K562 (cell line): ENCODE measurements at regions not wholly inside any gene's neighbourhood (a gene's known extent, or its start where the extent isn't known, plus 50 kb on each side); places are given as distances from the start of the nearest gene placed in this dataset.

Experiments used
- ATAC-seq: fragments of 200-7000 bp; cut with Tn5 transposase; 3 replicates; pipeline ENCODE4 v1.9.1; 2020; ENCODE audit warnings: moderate library complexity
- BruUV-seq: library from RNA; stranded (reverse); fragments of 400-500 nt; replicated peaks from 2 replicates; lab custom pipeline; 2021; lab: Mats Ljungman, UMichigan
- CTCF ChIA-PET: fragments of 300-600 bp; formaldehyde crosslinking; extraction: SDS; loops from one replicate; lab custom pipeline; 2021; ENCODE audit warnings: low intra/inter-chr PET ratio; lab: Yijun Ruan, JAX
- POLR2A ChIA-PET: fragments of 300-600, 350-650 bp; sonication (Branson Sonifier 250); formaldehyde crosslinking; extraction: SDS; loops from one replicate; lab custom pipeline; 2021; ENCODE audit warnings: antibody characterized with exemption, inconsistent platforms; lab: Yijun Ruan, JAX
- DNase-seq, 4 experiments: peaks; one replicate each; pipeline versions ENCODE4 v3.0.0 to v3.0.0-alpha.2; 2011 to 2018; ENCODE audit warnings: low spot score in 3 of 4, mixed read lengths in 3 of 4; ENCODE audit errors: extremely low read depth in 1 of 4
- FAIRE-seq: peaks from 2 replicates; lab custom pipeline; 2011; peaks lifted over from hg19 to GRCh38; lab: Jason Lieb, UNC
- H2AFZ ChIP-seq: 2 replicates; pipeline ENCODE4 v1.6.0; 2011; ENCODE audit warnings: low read depth, low read length, control low read depth, inconsistent platforms
- H3K27ac ChIP-seq: fragments of 200-600 bp; 3 replicates; pipeline ENCODE4 v1.8.0; 2011; ENCODE audit warnings: low read depth, mild to moderate bottlenecking, control low read depth, inconsistent platforms, low read length, moderate library complexity, mixed read lengths; ENCODE audit errors: extremely low read depth
- H3K27me3 ChIP-seq, 2 experiments: fragments of 300-600 bp in 1 of 2; 2 replicates in 1 of 2; 3 replicates in 1 of 2; pipeline versions ENCODE4 v1.6.0 to v1.8.0; 2011; ENCODE audit warnings: inconsistent platforms in 2 of 2, low read length in 2 of 2, mild to moderate bottlenecking in 1 of 2, mixed read lengths in 1 of 2, moderate library complexity in 1 of 2; ENCODE audit not compliant: control insufficient read depth in 2 of 2, insufficient read depth in 2 of 2
- H3K36me3 ChIP-seq: fragments of 300-600 bp; 3 replicates; pipeline ENCODE4 v1.8.0; 2011; ENCODE audit warnings: mild to moderate bottlenecking, low read length, inconsistent platforms; ENCODE audit not compliant: control insufficient read depth, insufficient read depth
- H3K4me1 ChIP-seq, 2 experiments: fragments of 200-600 bp in 1 of 2; replicated peaks in 1 of 2; 2 replicates in 1 of 2; 3 replicates in 1 of 2; pipeline versions ENCODE4 v1.5.1 to v1.8.0; 2011; ENCODE audit warnings: inconsistent platforms in 2 of 2, low read length in 2 of 2, mild to moderate bottlenecking in 1 of 2, mixed read lengths in 1 of 2, moderate library complexity in 1 of 2; ENCODE audit not compliant: control insufficient read depth in 2 of 2, insufficient read depth in 2 of 2
- H3K4me2 ChIP-seq: 2 replicates; pipeline ENCODE4 v1.6.1; 2011; ENCODE audit warnings: low read length, control low read depth, inconsistent platforms, mixed read lengths; ENCODE audit not compliant: insufficient read depth
- H3K4me3 ChIP-seq: fragments of 200-600 bp; sonication (generic), shearing (Covaris generic); 2 replicates; pipeline ENCODE4 v1.5.1; 2016; ENCODE audit warnings: control low read depth, inconsistent platforms
- H3K79me2 ChIP-seq: fragments of 200-600 bp; 3 replicates; pipeline ENCODE4 v1.8.0; 2011; ENCODE audit warnings: low read length, inconsistent platforms; ENCODE audit not compliant: control insufficient read depth, insufficient read depth
- H3K9ac ChIP-seq, 2 experiments: 2 replicates each; pipeline versions ENCODE4 v1.6.0 to v1.6.1; 2011; ENCODE audit warnings: low read depth in 2 of 2, low read length in 2 of 2, control low read depth in 1 of 2, inconsistent platforms in 1 of 2, mild to moderate bottlenecking in 1 of 2, mixed read lengths in 1 of 2; ENCODE audit not compliant: insufficient read depth in 1 of 2
- H3K9me1 ChIP-seq: one replicate; pipeline ENCODE4 v1.6.0; 2011; ENCODE audit warnings: inconsistent platforms, mild to moderate bottlenecking, low read length, moderate library complexity; ENCODE audit not compliant: control insufficient read depth, insufficient read depth
- H3K9me3 ChIP-seq: replicated peaks from 2 replicates; pipeline ENCODE4 v1.5.1; 2011; ENCODE audit warnings: low read depth, low read length, inconsistent platforms; ENCODE audit not compliant: control insufficient read depth, insufficient read depth
- H4K20me1 ChIP-seq: replicated peaks from 2 replicates; pipeline ENCODE4 v1.6.1; 2011; ENCODE audit warnings: low read length, inconsistent platforms, mixed read lengths; ENCODE audit not compliant: control insufficient read depth, insufficient read depth
- ETV1 ChIP-seq: fragments of 450-650 bp; conservative IDR thresholded peaks from 2 replicates; pipeline ENCODE4 v1.6.1; 2016; ENCODE audit warnings: missing genetic modification characterization, control low read depth, low read depth, missing compliant biosample characterization
- GTF2B ChIP-seq: IDR thresholded peaks from 2 replicates; pipeline ENCODE4 v1.6.1; 2011; ENCODE audit not compliant: insufficient read length; ENCODE audit errors: extremely low read depth
- HDAC1 ChIP-seq, 2 experiments: fragments of 450-650 bp; IDR thresholded peaks; 2 replicates each; pipeline ENCODE4 v1.6.1; 2016 to 2017; ENCODE audit warnings: inconsistent platforms in 1 of 2, mild to moderate bottlenecking in 1 of 2, moderate library complexity in 1 of 2
- MAFG ChIP-seq: fragments of 450-650 bp; conservative IDR thresholded peaks from 2 replicates; pipeline ENCODE4 v1.6.1; 2016; ENCODE audit warnings: missing genetic modification characterization, missing compliant biosample characterization
- PBX2 ChIP-seq, 2 experiments: IDR thresholded peaks in 1 of 2; conservative IDR thresholded peaks in 1 of 2; 2 replicates each; pipeline ENCODE4 v1.6.1; 2016; ENCODE audit warnings: low read depth in 2 of 2, mild to moderate bottlenecking in 1 of 2, missing compliant biosample characterization in 1 of 2, missing genetic modification characterization in 1 of 2, moderate library complexity in 1 of 2
- ZBTB43 ChIP-seq: sonication (generic); formaldehyde crosslinking; IDR thresholded peaks from 2 replicates; pipeline ENCODE4 v1.8.0; 2023; ENCODE audit warnings: mild to moderate bottlenecking, missing genetic modification reagents
- ZBTB8A ChIP-seq: fragments of 450-650 bp; IDR thresholded peaks from 2 replicates; pipeline ENCODE4 v1.6.1; 2018; ENCODE audit warnings: mild to moderate bottlenecking, moderate library complexity; ENCODE audit not compliant: partially characterized antibody
- ZNF12 ChIP-seq: sonication (generic); formaldehyde crosslinking; IDR thresholded peaks from 2 replicates; pipeline ENCODE4 v1.4.0; 2020; ENCODE audit warnings: mild to moderate bottlenecking, missing genetic modification reagents
- ZNF717 ChIP-seq: fragments of 250-450 bp; sonication (Bioruptor Pico); IDR thresholded peaks from 2 replicates; pipeline ENCODE4 v1.5.0; 2021
- WGBS: fragments of 100-300 bp; shearing (Covaris generic); methylation state at CpG from one replicate; pipeline ENCODE4 v1.1.6; 2016; ENCODE audit warnings: low coverage, mixed read lengths; ENCODE audit not compliant: insufficient coverage; ENCODE audit errors: missing lambda C conversion rate; 5-methylcytosine and 5-hydroxymethylcytosine counted together
- in situ Hi-C: fragments of 300-500 bp; cut with MboI; formaldehyde crosslinking; loops from 4 replicates; pipeline ENCODE4 v1.15.0; 2018; ENCODE audit warnings: inconsistent platforms, mixed read lengths
- intact Hi-C: fragments of 100-400 bp; cut with micrococcal nuclease; formaldehyde crosslinking; loops from 2 replicates; pipeline ENCODE4 v1.14.2; 2022

DNA sequence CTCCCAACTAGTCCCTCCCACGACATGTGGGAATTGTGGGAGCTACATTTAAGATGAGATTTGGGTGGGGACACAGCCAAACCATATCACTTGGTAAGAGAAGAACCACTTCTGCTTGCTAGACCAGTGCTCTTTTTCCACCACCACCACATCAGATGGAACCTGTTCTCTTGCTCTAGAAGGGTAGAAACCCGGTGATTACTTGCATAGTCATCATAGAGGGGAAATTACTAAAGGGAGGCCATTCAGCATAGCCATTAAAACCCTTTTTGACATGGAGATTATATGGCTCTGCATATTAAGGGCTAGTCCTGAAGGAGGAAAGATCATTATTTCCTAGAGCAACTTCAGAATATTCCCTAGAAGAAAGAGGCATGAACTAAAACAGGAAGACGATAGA lies 1188.0 kb downstream of the CDH11 start:
- Histone ChIP-seq H3K27ac (no peak overlapping the region), H3K4me2 (no peak overlapping the region), H3K79me2 (no peaks in the 10 kb centered on the region), H3K9ac (no peak overlapping the region), H4K20me1 (no peaks in the 10 kb centered on the region), H2AFZ (no peak overlapping the region), H3K4me3 (no peak overlapping the region), H3K9me3 (no peaks in the 10 kb centered on the region), H3K4me1 (no peaks in the 10 kb centered on the region), H3K36me3 (no peaks in the 10 kb centered on the region), H3K27me3 (no peaks in the 10 kb centered on the region), H3K9me1 (no peaks in the 10 kb centered on the region)
- intact Hi-C loops (no loop called here), in situ Hi-C loops (no loop called here)
- WGBS = 3% methylated on average over 3 of the region's 3 CpGs
- POLR2A ChIA-PET = no interaction called here
- FAIRE-seq (no peak), ATAC-seq (no peak), DNase-seq (no peak)
- no TSS peak for BruUV-seq
- TF ChIP-seq PBX2 (CRISPR knock-in tag; IDR thresholded peaks at IDR 0.05; ENCODE audit: low read depth) (no peak), PBX2 (tag; conservative IDR thresholded peaks at IDR 0.05; ENCODE audit: low read depth) (no peak), GTF2B (no peak), ZBTB8A (no peak), ZNF717 (CRISPR knock-in tag) (no peak), HDAC1 (IDR thresholded peaks at IDR 0.05) (no peak), ZNF12 (CRISPR knock-in tag) (no peak), MAFG (no peak), ZBTB43 (CRISPR knock-in tag) (no peak), ETV1 (tag) (no peak)
- CTCF ChIA-PET = no interaction called here
